WTC11 (cell line): ENCODE measurements at regions not wholly inside any gene's neighbourhood (a gene's known extent, or its start where the extent isn't known, plus 50 kb on each side); places are given as distances from the start of the nearest gene placed in this dataset.

Source experiments
- ATF2 ChIP-seq: sonication (generic); formaldehyde crosslinking; IDR thresholded peaks from 2 replicates; pipeline ENCODE4 v1.8.1; 2022; ENCODE audit warnings: low read depth, missing genetic modification reagents, borderline replicate concordance
- ATF3 ChIP-seq: sonication (generic); formaldehyde crosslinking; conservative IDR thresholded peaks from 2 replicates; pipeline ENCODE4 v1.8.1; 2022; ENCODE audit warnings: mild to moderate bottlenecking, missing genetic modification reagents
- CTCF ChIP-seq: fragments of 200-600 bp; IDR thresholded peaks from 2 replicates; pipeline ENCODE4 v1.8.0; 2022; ENCODE audit warnings: antibody characterized with exemption
- FOXP1 ChIP-seq: sonication (generic); formaldehyde crosslinking; IDR thresholded peaks from 2 replicates; pipeline ENCODE4 v1.8.0; 2022; ENCODE audit warnings: missing genetic modification reagents, mild to moderate bottlenecking, moderate library complexity, borderline replicate concordance
- HMGA2 ChIP-seq: fragments of 250-450 bp; sonication (Bioruptor Pico); IDR thresholded peaks from 2 replicates; pipeline ENCODE4 v1.4.0; 2021; ENCODE audit warnings: mild to moderate bottlenecking, moderate library complexity
- MXD4 ChIP-seq: fragments of 250-450 bp; sonication (Bioruptor Pico); IDR thresholded peaks from 2 replicates; pipeline ENCODE4 v1.8.0; 2021; ENCODE audit warnings: mild to moderate bottlenecking, moderate library complexity, borderline replicate concordance
- MYBL2 ChIP-seq: sonication (generic); formaldehyde crosslinking; IDR thresholded peaks from 2 replicates; pipeline ENCODE4 v1.8.1; 2023; ENCODE audit warnings: mild to moderate bottlenecking, moderate library complexity, missing genetic modification reagents
- ZBTB21 ChIP-seq: sonication (generic); formaldehyde crosslinking; IDR thresholded peaks from 2 replicates; pipeline ENCODE4 v1.8.1; 2023; ENCODE audit warnings: mild to moderate bottlenecking, missing genetic modification reagents, borderline replicate concordance
- ZNF671 ChIP-seq: fragments of 250-450 bp; sonication (Bioruptor Pico); IDR thresholded peaks from 2 replicates; pipeline ENCODE4 v1.8.0; 2021; ENCODE audit warnings: mild to moderate bottlenecking

GRCh38 chr3:145133281-145133680 lies 1027.7 kb downstream of the PLOD2 start:
- TF ChIP-seq ZNF671: no peak
- TF ChIP-seq MXD4: no peak
- TF ChIP-seq HMGA2 (CRISPR knock-in tag): no peak
- no peak for TF ChIP-seq CTCF
- TF ChIP-seq ATF3 (CRISPR knock-in tag): no peak
- TF ChIP-seq FOXP1 (CRISPR knock-in tag): no peak
- no peak for TF ChIP-seq ATF2 (CRISPR knock-in tag)
- TF ChIP-seq MYBL2 (CRISPR knock-in tag): no peak
- TF ChIP-seq ZBTB21 (CRISPR knock-in tag): no peak
